ENCODE measurements at regions not wholly inside any gene's neighbourhood (a gene's known extent, or its start where the extent isn't known, plus 50 kb on each side); places are given as distances from the start of the nearest gene placed in this dataset.

DNA sequence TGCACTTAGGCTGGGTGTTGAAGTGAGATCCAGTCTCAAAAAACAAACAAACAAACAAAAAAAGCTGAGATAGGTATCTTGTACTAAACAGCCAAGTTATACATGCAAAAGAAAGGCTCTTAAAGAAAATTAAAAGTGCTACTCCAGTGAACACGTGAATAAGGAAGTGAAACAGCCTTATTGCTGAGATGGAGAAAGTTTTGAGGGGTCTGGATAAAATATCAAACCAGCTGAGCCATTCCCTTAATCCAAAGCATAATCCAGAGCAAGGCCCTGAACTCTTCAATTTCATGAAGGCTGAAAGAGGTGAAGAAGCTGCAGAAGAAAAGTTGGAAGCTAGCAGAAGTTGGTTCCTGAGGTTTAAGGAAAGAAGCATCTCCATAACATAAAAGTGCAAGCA is 360.5 kb upstream of the DAB1 start:
- DNase-seq = no peak

DNA sequence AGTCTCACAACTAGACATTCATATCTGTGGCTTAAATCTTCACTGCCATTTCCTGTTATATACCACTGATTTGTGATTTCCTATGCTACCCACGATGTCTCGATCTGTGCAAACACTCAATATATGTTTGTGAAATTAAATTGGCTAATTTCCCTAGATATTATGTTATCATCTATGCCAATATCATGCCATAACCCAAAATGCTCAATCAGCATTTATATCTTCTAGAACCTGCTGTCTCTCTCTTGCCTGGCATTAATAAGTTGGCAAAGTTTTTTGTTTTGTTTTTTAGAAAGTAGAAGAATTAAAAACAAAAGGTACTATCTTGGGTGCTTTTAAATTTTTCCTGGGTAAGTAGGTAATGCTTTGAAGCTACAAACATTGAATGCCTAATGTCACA is 358.5 kb upstream of the DAB1 start:
- no peak for DNase-seq

DNA sequence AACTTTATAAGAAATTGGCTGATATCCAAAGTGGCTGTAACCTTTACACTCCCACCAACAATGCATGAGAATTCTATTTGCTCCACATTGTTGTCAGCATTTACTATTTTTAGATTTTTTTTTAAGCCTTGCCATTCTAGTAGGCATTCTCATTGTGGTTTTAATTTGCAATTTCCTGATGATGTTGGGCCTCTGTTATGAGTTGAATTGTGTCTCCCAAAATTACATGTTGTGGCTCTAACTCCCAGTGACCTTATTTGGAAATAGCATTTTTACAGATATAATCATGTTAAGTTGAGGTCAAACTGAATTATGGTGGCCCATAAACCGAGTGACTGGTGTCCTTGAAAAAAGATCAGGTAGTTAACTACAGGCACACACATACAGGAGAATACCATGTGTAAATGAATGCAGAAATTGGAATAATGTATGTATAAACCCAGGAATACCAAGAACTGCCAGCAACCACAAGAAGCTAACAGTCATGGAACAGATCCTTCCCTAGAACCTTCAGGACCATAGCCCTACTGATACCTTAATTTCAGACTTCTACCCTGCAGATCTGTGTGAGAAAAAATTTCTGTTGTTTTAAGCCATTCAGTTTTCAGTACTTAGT is 348.8 kb upstream of the DAB1 start:
- no peak for DNase-seq

DNA sequence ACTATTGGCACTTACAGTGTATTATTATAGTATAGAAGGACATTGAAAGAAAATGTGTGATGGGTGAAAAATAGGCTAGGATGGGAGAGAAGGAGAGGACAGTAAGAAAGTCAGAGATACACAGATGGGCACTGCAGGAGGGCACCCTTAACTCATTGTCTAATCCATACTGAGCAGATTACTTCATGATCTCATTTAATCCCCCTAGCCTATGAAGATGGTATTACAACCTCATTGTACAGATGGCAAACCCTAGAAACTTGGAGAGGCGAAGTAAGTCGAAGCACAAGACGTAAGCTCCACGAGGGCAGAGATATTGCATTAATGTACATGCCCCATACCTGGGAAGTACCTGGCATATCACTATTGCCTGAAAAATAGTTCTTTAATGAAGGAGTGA is 346.9 kb upstream of the DAB1 start:
- DNase-seq = no peak

DNA sequence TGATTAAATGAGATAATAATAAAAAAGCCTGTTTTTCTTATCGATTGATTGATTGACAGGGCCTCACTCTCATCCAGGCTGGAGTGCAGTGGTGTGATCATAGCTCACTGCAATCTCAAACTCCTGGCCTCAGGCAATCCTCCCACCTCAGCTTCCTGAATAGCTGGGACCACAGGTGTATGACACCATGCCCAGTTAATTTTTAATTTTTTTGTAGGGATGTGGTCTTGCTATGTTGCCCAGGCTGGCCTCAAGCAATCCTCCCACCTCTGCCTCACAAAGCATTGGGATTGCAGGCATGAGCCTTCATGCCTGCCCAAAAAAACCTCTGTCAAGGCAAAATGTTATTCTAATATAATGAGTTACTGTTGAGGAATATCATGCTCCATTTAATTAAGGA is 346.4 kb upstream of the DAB1 start:
- no peak for DNase-seq

GRCh38 chr1:57761628-57762027 is 337.8 kb upstream of the DAB1 start:
- DNase-seq = no peak

GRCh38 chr1:57752843-57753242 is 329.0 kb upstream of the DAB1 start:
- DNase-seq = no peak

DNA sequence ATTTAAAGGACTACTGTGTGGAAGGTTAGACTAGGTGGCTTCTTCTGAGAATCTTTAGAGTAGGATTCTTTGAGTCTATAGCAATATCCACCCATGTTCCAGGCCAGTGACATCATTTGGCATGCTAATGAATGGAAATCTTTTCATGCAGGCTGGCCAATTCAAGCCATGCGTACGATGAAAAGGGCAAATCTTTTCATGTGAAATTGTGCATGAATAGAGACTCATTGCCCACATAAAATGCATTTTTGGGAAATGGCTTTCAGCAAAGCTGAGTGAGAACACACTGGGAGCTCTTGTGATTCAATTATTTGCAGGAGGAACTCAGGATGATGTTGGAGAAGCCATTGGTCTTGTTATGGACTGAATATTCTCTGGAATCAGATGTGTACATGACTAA is 324.9 kb upstream of the DAB1 start:
- no peak for DNase-seq

DNA sequence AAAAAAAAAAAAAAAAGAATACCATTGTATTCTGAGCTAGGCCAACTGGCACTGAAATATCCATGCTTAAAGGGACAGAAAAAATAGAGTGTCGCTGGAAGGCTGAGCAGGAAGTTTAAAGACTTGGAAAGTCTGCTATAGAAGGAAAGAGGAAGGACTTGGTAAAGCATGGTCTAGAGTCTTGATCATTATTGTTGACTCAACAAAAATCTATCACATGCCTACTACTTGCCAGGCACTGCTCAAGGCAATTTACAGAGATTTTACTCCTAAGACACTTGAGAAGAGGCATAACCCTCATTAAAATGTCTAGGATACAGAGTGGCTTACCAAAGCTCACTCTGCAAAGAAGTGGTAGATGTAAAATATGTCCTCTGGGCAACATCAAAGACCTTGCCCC is 324.0 kb upstream of the DAB1 start:
- DNase-seq = no peak

GRCh38 chr1:57741521-57741920 is 317.7 kb upstream of the DAB1 start:
- DNase-seq = no peak

DNA sequence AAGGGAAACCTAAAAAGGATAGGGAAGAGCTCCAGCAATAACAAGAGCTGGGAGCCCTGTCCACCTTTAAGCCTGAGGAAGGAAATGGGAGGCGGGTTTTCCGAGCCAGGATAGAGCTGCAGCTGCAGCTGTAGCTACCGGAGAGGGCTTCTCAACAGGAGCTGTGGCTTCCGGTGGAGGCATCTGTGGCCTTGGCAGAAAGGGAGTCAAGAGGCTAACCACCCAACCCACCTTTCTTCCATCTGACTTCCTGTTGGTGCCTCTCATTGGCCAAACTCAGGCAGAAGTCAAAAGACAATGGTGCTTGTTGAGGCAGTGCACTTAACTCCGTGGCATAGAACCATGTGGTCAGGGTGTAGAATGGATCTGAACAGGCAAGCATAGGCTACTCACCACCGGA is 313.1 kb upstream of the DAB1 start:
- no peak for DNase-seq

- DNase-seq = no peak
Observed at GRCh38 chr1:57729181-57729580, 305.3 kb upstream of the DAB1 start.

DNA sequence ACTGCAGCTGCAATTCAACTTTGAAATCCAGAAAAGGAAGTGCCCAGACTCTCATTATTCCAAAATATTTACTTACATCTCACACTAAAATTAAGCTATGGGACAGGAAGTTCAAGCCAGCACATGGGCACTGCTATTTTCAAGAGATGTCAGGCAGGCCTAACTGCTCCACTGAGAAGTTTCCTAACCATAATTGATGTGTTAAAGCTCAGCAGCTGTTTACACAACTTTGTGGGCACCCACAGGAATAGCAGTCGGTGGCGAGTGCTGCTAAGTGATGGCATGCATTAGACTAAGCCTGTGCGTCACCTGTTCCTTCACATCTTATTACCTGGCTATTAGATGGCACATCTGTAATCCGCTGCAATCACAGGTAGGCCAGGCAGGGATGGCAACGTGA is 303.3 kb upstream of the DAB1 start:
- no peak for DNase-seq

DNA sequence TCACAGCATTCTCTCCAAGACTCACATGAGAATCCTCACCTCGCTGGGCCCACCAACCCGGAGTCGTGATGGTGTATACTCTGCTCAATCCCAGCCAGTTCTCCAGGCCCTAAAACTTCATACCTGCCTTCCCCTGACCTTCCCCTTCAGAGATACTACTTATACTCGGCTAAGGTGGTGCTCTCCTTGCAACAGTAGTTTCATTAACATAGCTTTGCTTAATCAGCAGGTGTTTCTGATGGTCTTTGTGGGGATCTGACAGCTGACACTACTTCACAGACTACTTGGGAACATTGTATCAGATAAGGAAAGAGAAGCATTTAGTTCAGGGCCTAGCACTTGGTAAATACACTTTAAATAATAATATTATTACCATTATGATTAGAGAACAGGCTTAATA is 301.5 kb upstream of the DAB1 start:
- DNase-seq = no peak

DNA sequence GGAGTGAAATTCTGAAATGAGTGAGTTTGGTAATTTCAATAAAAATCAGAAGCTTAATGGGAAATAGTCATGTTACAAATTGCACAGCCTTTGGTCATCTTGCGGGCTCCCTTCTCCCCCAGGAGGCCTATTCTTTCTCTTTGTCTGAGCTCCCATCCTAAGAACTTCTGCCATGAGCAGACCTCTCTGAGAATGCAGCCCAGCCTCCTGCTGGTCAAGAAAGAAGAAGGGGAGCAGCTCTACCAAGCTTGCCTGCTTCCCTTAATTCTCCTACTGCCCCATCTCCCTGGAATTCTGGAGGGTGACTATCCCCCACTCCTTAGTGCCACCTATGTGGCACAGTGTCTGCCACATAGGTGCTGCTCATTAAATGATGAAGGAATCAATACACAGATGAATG is 300.7 kb upstream of the DAB1 start:
- DNase-seq = no peak

DNA sequence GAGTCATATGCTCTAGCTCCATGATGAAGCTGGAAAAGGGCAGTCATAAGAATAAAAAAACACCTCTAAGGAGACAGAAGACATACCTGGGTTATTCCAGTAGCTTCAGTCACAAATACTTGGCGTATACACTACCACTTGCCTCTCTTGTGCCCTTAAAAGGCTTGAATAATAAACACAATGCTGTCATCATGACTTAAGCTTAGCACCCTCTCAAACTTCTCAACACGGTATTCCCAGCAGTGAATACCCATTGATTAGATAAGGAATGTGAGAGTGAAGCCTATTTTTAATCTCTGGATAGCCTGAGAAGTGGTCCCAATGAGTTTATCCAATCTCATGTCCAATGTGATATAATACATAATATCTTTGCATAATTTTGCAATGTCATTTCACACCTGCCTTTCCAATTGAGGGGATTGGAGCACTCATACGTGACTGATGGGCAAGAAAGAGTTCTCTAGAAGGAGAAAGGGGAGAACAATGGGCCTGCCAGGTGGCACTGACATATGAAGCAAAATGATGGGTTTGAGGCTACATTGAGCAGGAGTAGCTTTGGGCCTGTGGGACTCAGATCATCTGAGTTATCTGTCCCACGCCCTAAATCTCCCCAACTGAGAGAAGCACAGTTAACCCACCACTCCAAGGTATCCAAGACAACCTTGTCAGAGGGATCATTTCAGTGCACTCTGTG is 298.6 kb upstream of the DAB1 start:
- DNase-seq = no peak

GRCh38 chr1:57721001-57721400 is 297.1 kb upstream of the DAB1 start:
- DNase-seq = no peak

DNA sequence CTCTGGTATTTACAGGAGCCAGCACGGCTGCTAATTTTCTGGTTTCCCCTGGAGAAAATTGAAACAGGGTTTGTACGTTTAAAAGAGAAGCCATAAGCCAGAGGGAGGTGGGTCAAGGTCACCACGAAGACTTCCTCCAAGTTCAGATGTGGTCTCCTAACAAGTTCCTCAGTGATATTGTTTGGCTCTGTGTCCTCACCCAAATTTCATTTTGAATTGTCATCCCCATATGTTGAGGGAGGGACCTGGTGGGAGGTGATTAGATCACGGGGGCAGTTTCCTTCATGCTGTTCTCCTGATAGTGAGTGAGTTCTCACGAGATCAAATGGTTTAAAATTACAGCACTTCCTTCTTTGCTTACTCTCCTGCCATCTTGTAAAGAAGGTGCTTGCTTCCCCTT is 295.4 kb upstream of the DAB1 start:
- no peak for DNase-seq

DNA sequence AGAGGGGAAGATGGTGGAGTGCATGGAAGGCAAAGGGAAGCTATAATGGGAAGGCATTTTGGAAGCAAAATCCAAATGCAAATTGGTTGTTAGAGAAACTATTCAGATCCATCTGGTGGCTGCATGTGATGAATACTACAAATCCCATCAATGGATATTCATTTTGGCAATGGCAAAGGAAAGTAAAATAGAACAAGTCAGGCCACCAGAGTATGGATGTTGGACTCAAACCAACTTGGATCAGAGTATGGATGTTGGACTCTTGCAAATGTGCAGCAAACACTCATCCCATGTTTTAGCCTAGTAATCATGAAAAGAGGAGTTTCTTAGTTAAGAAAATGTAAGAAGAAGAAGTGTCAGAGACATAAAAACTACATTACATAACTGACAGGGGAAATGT is 289.6 kb upstream of the DAB1 start:
- no peak for DNase-seq

DNA sequence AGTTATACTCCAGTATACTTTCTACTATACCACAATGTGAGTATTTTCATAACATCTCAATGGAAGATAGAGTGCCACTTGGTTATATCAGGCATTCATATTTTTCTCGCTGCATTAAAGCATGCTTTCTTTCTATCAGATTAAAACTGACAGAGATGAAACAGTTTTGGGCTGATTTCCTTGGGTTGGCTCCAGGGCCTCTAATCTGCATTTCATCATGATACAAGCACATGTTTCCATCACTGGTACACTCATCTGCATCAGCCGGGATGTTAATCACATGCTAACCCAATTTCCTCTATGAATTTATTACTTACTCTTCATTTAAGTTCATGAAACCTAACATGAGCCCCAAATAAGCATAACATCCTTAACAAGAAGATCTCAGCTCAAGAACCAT is 289.0 kb upstream of the DAB1 start:
- no peak for DNase-seq

DNA sequence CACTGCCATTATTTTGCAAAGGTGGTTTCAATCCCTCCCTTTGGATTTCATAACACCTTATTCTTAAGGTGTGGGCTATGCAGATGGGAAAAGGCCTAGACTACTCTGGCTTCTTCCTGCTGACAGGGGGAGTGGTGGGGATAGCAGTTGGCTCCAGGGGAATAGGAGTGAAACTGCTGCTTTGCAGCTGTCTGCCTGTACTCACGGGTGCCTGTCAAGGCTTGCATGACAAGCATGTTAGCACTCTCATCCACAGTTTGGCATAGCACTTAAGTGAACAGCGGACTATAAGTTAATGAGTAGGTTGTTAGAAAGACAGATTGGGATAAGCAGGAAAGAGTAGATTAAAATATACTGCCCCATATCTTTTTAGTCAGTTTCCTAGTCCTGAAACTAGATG is 287.5 kb upstream of the DAB1 start:
- DNase-seq = no peak

DNA sequence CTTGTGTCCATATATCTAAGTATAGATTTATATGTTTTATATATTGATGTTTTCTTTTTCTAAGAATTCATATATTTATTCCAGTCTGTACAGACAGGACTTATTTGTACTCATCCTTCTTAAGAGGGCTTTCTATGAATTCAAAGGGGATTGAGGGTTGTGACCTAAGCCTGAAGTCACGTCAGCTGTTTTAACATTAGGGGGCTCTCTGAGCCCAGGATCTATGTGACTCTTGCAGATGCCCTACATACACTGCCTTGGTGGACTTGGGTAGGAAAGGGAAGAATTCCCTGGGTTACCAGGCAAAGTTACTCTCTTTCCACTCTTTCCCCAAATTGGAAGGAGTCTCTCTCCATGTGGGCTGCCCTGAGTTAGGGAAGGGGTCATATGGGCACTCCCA is 283.8 kb upstream of the DAB1 start:
- no peak for DNase-seq

DNA sequence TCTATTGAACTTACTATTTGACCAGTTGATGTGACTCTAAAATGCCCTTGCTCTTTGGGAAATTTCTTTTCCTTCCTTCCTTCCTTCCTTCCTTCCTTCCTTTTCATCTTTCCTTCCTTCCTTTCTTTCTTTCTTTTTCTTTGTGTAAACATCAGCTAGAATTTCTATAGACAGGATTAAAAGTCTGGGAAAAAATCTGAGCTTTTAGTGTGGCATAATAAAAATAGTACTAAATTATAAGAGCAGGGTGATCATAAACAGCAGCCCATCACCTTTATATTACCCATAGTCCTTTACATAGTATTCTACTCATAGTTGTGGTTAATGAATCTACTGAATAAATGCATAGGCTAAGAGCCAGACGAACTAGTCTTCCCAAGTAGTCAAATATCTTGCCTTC is 281.0 kb upstream of the DAB1 start:
- no peak for DNase-seq

GRCh38 chr1:57704231-57704630 is 280.4 kb upstream of the DAB1 start:
- DNase-seq = no peak

- no peak for DNase-seq
Observed at GRCh38 chr1:57696904-57697303, 273.0 kb upstream of the DAB1 start.
